IMR-90 (cell line): ENCODE measurements at regions not wholly inside any gene's neighbourhood (a gene's known extent, or its start where the extent isn't known, plus 50 kb on each side); places are given as distances from the start of the nearest gene placed in this dataset.

Source experiments
- CEBPB ChIP-seq: IDR thresholded peaks from 2 replicates; pipeline ENCODE4 v1.6.1; 2012; ENCODE audit warnings: low read depth, low read length, improper control_type of control experiment
- CTCF ChIP-seq: conservative IDR thresholded peaks from 2 replicates; pipeline ENCODE4 v1.5.1; 2012; ENCODE audit warnings: mild to moderate bottlenecking, low read depth, low read length, improper control_type of control experiment
- FOS ChIP-seq: fragments of 150-350 bp; IDR thresholded peaks from 2 replicates; pipeline ENCODE4 v1.6.1; 2016; ENCODE audit warnings: low read depth, low read length
- MAFK ChIP-seq: IDR thresholded peaks from 2 replicates; pipeline ENCODE4 v1.6.1; 2012; ENCODE audit warnings: low read depth, low read length, improper control_type of control experiment
- MXI1 ChIP-seq: IDR thresholded peaks from 2 replicates; pipeline ENCODE4 v1.6.1; 2012; ENCODE audit warnings: low read depth, mild to moderate bottlenecking, low read length, moderate library complexity, borderline replicate concordance
- POLR2A ChIP-seq: IDR thresholded peaks from 2 replicates; pipeline ENCODE4 v1.6.1; 2012; ENCODE audit warnings: mild to moderate bottlenecking, low read depth, low read length
- RCOR1 ChIP-seq: IDR thresholded peaks from 2 replicates; pipeline ENCODE4 v1.6.1; 2012; ENCODE audit warnings: mild to moderate bottlenecking, low read length, improper control_type of control experiment; ENCODE audit not compliant: insufficient replicate concordance
- RFX5 ChIP-seq: IDR thresholded peaks from 2 replicates; pipeline ENCODE4 v1.8.0; 2012; ENCODE audit warnings: low read depth, mild to moderate bottlenecking, low read length, moderate library complexity
- SMC3 ChIP-seq: fragments of 150-350 bp; IDR thresholded peaks from 2 replicates; pipeline ENCODE4 v1.6.1; 2016; ENCODE audit warnings: low read depth, mild to moderate bottlenecking, antibody characterized with exemption, low read length, moderate library complexity

- no peak for TF ChIP-seq CTCF
- no peak for TF ChIP-seq FOS
- no peak for TF ChIP-seq SMC3
- no peak for TF ChIP-seq POLR2A
- TF ChIP-seq MAFK: no peak
- TF ChIP-seq RFX5: no peak
- no peak for TF ChIP-seq MXI1
- TF ChIP-seq CEBPB: no peak
- no peak for TF ChIP-seq RCOR1
These were observed 52.4 kb upstream of the INCENP start for GRCh38 chr11:62071408-62071807.
